ENCODE measurements at regions not wholly inside any gene's neighbourhood (a gene's known extent, or its start where the extent isn't known, plus 50 kb on each side); places are given as distances from the start of the nearest gene placed in this dataset.

DNA sequence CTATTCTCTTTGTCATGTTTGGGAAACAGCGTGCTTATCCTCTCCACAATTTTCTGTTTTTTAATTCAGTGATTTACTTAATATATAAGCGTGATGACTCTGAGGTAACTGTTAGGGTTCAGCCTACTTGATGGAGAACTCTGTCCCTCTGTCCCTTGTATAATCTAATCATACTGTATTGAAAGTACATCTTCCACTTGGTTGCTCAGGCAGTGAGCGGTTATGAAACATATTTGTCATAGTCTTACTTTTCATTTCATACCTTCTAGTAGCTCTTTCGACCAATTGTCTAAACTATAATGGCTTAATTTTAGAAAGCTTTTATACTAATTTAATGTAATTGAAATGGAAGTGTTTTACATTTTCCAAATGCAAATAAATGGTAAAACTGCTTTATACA lies 469.0 kb downstream of the TLL1 start:
- BruUV-seq (replicated peaks), result no TSS peak
- no peak overlapping the region for H3K4me3 Mint-ChIP-seq (ENCODE audit: unreplicated experiment)
- no peaks in the 10 kb centered on the region for H3K36me3 Mint-ChIP-seq (ENCODE audit: insufficient read depth, unreplicated experiment)
- TF ChIP-seq, protein P1, sequence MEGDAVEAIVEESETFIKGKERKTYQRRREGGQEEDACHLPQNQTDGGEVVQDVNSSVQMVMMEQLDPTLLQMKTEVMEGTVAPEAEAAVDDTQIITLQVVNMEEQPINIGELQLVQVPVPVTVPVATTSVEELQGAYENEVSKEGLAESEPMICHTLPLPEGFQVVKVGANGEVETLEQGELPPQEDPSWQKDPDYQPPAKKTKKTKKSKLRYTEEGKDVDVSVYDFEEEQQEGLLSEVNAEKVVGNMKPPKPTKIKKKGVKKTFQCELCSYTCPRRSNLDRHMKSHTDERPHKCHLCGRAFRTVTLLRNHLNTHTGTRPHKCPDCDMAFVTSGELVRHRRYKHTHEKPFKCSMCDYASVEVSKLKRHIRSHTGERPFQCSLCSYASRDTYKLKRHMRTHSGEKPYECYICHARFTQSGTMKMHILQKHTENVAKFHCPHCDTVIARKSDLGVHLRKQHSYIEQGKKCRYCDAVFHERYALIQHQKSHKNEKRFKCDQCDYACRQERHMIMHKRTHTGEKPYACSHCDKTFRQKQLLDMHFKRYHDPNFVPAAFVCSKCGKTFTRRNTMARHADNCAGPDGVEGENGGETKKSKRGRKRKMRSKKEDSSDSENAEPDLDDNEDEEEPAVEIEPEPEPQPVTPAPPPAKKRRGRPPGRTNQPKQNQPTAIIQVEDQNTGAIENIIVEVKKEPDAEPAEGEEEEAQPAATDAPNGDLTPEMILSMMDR (IDR thresholded peaks at IDR 0.05; ENCODE audit: insufficient read depth in 1 of 2, low read depth in 1 of 2, low read length in 1 of 2, severe bottlenecking in 1 of 2, unreplicated experiment in 1 of 2), result no peak
- no peaks in the 10 kb centered on the region for H3K4me1 ChIP-seq
- no peaks in the 10 kb centered on the region for H3K27me3 ChIP-seq (replicated peaks; ENCODE audit: control insufficient read depth, insufficient read depth, low read length)
- ChIA-PET POLR2A (no interaction called here), CTCF (no interaction called here)
- H3K4me3 ChIP-seq (ENCODE audit: low read depth, low read length), result no peak overlapping the region
- no peaks in the 10 kb centered on the region for H3K4me1 Mint-ChIP-seq (ENCODE audit: low read depth, unreplicated experiment)
- intact Hi-C loops (cut with micrococcal nuclease; ENCODE audit: unreplicated experiment), result no loop called here
- H3K9me3 Mint-ChIP-seq (ENCODE audit: unreplicated experiment), result no peaks in the 10 kb centered on the region
- DNase-seq, result no peak
- no peak overlapping the region for H3K27ac Mint-ChIP-seq (ENCODE audit: unreplicated experiment)
- H3K9me3 ChIP-seq, result no peaks in the 10 kb centered on the region
- no peaks in the 10 kb centered on the region for H3K36me3 ChIP-seq (ENCODE audit: control insufficient read depth, insufficient read depth, low read length)
- no peaks in the 10 kb centered on the region for H3K27me3 Mint-ChIP-seq (ENCODE audit: insufficient read depth, unreplicated experiment)

DNA sequence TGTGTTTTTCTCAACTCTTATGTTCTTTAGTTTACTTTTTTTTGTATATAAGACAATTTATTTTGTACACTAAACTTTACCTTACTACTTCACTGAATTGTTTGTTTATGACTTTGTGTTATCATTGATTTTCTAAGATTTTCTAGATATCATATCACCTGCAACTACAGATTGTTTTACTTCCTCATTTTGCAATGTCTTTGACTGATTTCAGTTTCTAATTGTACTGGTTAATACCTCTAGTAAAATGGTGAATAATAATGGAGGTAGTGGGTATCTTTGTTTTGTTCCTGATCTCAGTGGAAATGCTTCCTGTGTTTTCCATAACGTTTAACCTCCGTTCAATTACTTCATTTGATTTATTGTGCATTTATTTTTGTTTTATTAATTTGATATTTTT lies 490.2 kb downstream of the TLL1 start:
- Mint-ChIP-seq H3K4me1 (ENCODE audit: low read depth, unreplicated experiment) (peaks cover 6% of the 10 kb centered on the region), H3K27ac (ENCODE audit: unreplicated experiment) (no peak overlapping the region), H3K36me3 (ENCODE audit: insufficient read depth, unreplicated experiment) (no peaks in the 10 kb centered on the region), H3K4me3 (ENCODE audit: unreplicated experiment) (no peak overlapping the region), H3K27me3 (ENCODE audit: insufficient read depth, unreplicated experiment) (no peaks in the 10 kb centered on the region), H3K9me3 (ENCODE audit: unreplicated experiment) (no peaks in the 10 kb centered on the region)
- Histone ChIP-seq H3K4me1 (no peaks in the 10 kb centered on the region), H3K27me3 (replicated peaks; ENCODE audit: control insufficient read depth, insufficient read depth, low read length) (no peaks in the 10 kb centered on the region), H3K36me3 (ENCODE audit: control insufficient read depth, insufficient read depth, low read length) (no peaks in the 10 kb centered on the region), H3K9me3 (no peaks in the 10 kb centered on the region), H3K4me3 (ENCODE audit: low read depth, low read length) (no peak overlapping the region)
- ChIA-PET POLR2A (no interaction called here), CTCF (no interaction called here)
- DNase-seq, result no peak
- TF ChIP-seq, protein P1 (IDR thresholded peaks at IDR 0.05; ENCODE audit: insufficient read depth in 1 of 2, low read depth in 1 of 2, low read length in 1 of 2, severe bottlenecking in 1 of 2, unreplicated experiment in 1 of 2), result no peak
- BruUV-seq (replicated peaks), result no TSS peak
- intact Hi-C loops (cut with micrococcal nuclease; ENCODE audit: unreplicated experiment), result no loop called here

DNA sequence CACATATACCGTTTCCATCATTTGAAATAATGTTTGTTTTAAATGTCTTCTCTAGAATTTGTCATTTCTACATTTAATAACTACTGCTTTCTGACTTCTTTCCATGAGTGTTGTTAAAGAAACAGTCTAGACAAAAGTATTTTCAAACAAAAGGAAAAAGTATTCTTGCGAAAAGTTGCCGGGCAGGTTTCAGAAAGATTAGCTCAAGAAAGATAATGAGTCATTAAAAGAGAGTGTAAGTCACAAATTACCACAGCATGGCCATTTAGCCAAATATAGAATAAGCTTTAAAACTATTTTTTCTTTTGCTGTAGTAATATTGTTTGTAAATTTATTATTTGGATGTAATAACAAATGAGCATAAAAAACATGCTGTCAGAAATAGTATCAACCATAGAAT lies 493.0 kb downstream of the TLL1 start:
- Mint-ChIP-seq H3K27me3 (ENCODE audit: insufficient read depth, unreplicated experiment) (no peaks in the 10 kb centered on the region), H3K4me3 (ENCODE audit: unreplicated experiment) (no peak overlapping the region), H3K27ac (ENCODE audit: unreplicated experiment) (no peak overlapping the region), H3K36me3 (ENCODE audit: insufficient read depth, unreplicated experiment) (no peaks in the 10 kb centered on the region), H3K4me1 (ENCODE audit: low read depth, unreplicated experiment) (peaks cover 6% of the 10 kb centered on the region), H3K9me3 (ENCODE audit: unreplicated experiment) (no peaks in the 10 kb centered on the region)
- Histone ChIP-seq H3K27me3 (replicated peaks; ENCODE audit: control insufficient read depth, insufficient read depth, low read length) (no peaks in the 10 kb centered on the region), H3K4me3 (ENCODE audit: low read depth, low read length) (no peak overlapping the region), H3K4me1 (no peaks in the 10 kb centered on the region), H3K9me3 (no peaks in the 10 kb centered on the region), H3K36me3 (ENCODE audit: control insufficient read depth, insufficient read depth, low read length) (no peaks in the 10 kb centered on the region)
- DNase-seq, result no peak
- no TSS peak for BruUV-seq (replicated peaks)
- TF ChIP-seq, protein P1 (IDR thresholded peaks at IDR 0.05; ENCODE audit: insufficient read depth in 1 of 2, low read depth in 1 of 2, low read length in 1 of 2, severe bottlenecking in 1 of 2, unreplicated experiment in 1 of 2), result no peak
- intact Hi-C loops (cut with micrococcal nuclease; ENCODE audit: unreplicated experiment), result no loop called here
- CTCF ChIA-PET, result no interaction called here
- POLR2A ChIA-PET, result no interaction called here
